CD4-positive, alpha-beta T cell (primary cell): ENCODE measurements at regions not wholly inside any gene's neighbourhood (a gene's known extent, or its start where the extent isn't known, plus 50 kb on each side); places are given as distances from the start of the nearest gene placed in this dataset.

Experiments
- ATAC-seq: fragments of 200-7000 bp; cut with Tn5 transposase; one replicate; pipeline ENCODE4 v1.10.0; 2022; ENCODE audit warnings: mild to moderate bottlenecking; ENCODE audit not compliant: poor library complexity
- CTCF ChIA-PET: fragments of 350-600 bp; sonication (Branson Sonifier 250); formaldehyde crosslinking; loops from one replicate; lab custom pipeline; 2021; ENCODE audit warnings: antibody characterized with exemption, inconsistent platforms; lab: Charles Lee
- POLR2A ChIA-PET: fragments of 350-600 bp; sonication (Branson Sonifier 250); formaldehyde crosslinking; loops from one replicate; lab custom pipeline; 2021; ENCODE audit warnings: antibody characterized with exemption, inconsistent platforms; lab: Charles Lee
- DNase-seq, 14 experiments: peaks; one replicate each; pipeline ENCODE4 v3.0.0-alpha.2; 2013 to 2020; ENCODE audit warnings: mixed read lengths in 2 of 14
- H3K27ac ChIP-seq, 2 donors: one replicate each; pipeline versions ENCODE4 v1.5.1 to v1.7.0; 2013; ENCODE audit warnings: low read length in 2 of 2, low read depth in 1 of 2, mild to moderate bottlenecking in 1 of 2
- H3K27me3 ChIP-seq, 2 experiments: 1 replicate in 1 of 2; 2 replicates in 1 of 2; pipeline versions ENCODE4 v1.6.1 to v1.7.0; 2013; ENCODE audit warnings: low read length in 2 of 2, control low read depth in 1 of 2, mild to moderate bottlenecking in 1 of 2, moderate library complexity in 1 of 2; ENCODE audit not compliant: insufficient read depth in 2 of 2, control insufficient read depth in 1 of 2
- H3K36me3 ChIP-seq: one replicate; pipeline ENCODE4 v1.6.1; 2013; ENCODE audit warnings: low read length, control low read depth; ENCODE audit not compliant: insufficient read depth
- H3K4me1 ChIP-seq: one replicate; pipeline ENCODE4 v1.6.1; 2013; ENCODE audit warnings: low read length, control low read depth; ENCODE audit not compliant: insufficient read depth
- H3K4me3 ChIP-seq: one replicate; pipeline ENCODE4 v1.5.1; 2013; ENCODE audit warnings: mild to moderate bottlenecking, low read length, moderate library complexity
- H3K9me3 ChIP-seq, 2 experiments: 1 replicate in 1 of 2; 2 replicates in 1 of 2; pipeline versions ENCODE4 v1.6.1 to v1.7.0; 2013; ENCODE audit warnings: low read length in 2 of 2, mild to moderate bottlenecking in 2 of 2, control low read depth in 1 of 2, moderate library complexity in 1 of 2; ENCODE audit not compliant: control insufficient read depth in 1 of 2, insufficient read depth in 1 of 2
- H3K27ac Mint-ChIP-seq: one replicate; pipeline ENCODE4 v1.8.0; 2020; ENCODE audit warnings: mixed read lengths
- H3K27me3 Mint-ChIP-seq: one replicate; pipeline ENCODE4 v1.8.0; 2021; ENCODE audit warnings: mixed read lengths
- H3K36me3 Mint-ChIP-seq: one replicate; pipeline ENCODE4 v1.8.0; 2021; ENCODE audit warnings: low read depth, mixed read lengths
- H3K4me1 Mint-ChIP-seq: one replicate; pipeline ENCODE4 v1.8.0; 2021; ENCODE audit warnings: low read depth, mixed read lengths
- H3K4me3 Mint-ChIP-seq: one replicate; pipeline ENCODE4 v1.8.0; 2020; ENCODE audit warnings: mild to moderate bottlenecking, mixed read lengths
- H3K9me3 Mint-ChIP-seq: one replicate; pipeline ENCODE4 v1.8.0; 2020; ENCODE audit warnings: mixed read lengths
- intact Hi-C, 2 experiments: fragments of 100-400 bp; cut with DNase I in 1 of 2; cut with micrococcal nuclease in 1 of 2; formaldehyde crosslinking; loops; one replicate each; pipeline versions ENCODE4 v1.15.1 to v1.9.0; 2023 to 2025; cut with DNase I, micrococcal nuclease
- TF ChIP-seq, protein P1 (sequence below): fragments of 200-600 bp; IDR thresholded peaks from one replicate; pipeline ENCODE4 v1.8.0; 2022; ENCODE audit warnings: antibody characterized with exemption, mild to moderate bottlenecking

DNA sequence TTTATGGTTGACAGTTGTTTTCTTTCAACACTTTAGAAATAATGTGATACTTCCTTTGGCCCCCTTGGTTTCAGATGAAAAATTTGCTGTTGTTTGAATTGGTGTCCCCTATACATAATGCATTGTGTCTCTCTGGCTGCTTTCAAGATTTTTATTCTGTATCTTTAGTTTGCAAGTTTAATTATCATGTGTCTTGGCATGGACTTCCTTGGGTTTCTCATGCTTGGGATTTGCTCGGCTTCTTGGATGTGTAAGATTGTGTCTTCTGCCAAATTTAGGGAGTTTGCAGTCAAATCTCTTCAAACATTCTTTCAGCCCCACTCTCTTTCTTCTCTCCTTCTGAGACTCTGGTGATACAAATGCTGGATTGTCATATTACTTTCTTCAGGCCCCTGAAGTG lies 53.4 kb upstream of the PTPRG start:
- intact Hi-C loops = no loop called here
- no peaks in the 10 kb centered on the region for H3K4me1 ChIP-seq
- DNase-seq (no peak), ATAC-seq (no peak)
- no peak overlapping the region for H3K4me3 ChIP-seq
- H3K27me3 Mint-ChIP-seq = peaks cover 13% of the 10 kb centered on the region
- TF ChIP-seq, protein P1, sequence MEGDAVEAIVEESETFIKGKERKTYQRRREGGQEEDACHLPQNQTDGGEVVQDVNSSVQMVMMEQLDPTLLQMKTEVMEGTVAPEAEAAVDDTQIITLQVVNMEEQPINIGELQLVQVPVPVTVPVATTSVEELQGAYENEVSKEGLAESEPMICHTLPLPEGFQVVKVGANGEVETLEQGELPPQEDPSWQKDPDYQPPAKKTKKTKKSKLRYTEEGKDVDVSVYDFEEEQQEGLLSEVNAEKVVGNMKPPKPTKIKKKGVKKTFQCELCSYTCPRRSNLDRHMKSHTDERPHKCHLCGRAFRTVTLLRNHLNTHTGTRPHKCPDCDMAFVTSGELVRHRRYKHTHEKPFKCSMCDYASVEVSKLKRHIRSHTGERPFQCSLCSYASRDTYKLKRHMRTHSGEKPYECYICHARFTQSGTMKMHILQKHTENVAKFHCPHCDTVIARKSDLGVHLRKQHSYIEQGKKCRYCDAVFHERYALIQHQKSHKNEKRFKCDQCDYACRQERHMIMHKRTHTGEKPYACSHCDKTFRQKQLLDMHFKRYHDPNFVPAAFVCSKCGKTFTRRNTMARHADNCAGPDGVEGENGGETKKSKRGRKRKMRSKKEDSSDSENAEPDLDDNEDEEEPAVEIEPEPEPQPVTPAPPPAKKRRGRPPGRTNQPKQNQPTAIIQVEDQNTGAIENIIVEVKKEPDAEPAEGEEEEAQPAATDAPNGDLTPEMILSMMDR = no peak
- no peaks in the 10 kb centered on the region for H3K27me3 ChIP-seq
- ChIA-PET POLR2A (no interaction called here), CTCF (no interaction called here)
- peaks cover 7% of the 10 kb centered on the region for H3K9me3 Mint-ChIP-seq
- no peak overlapping the region for H3K27ac Mint-ChIP-seq
- no peaks in the 10 kb centered on the region for H3K4me1 Mint-ChIP-seq
- H3K36me3 Mint-ChIP-seq = no peaks in the 10 kb centered on the region
- no peak overlapping the region for H3K27ac ChIP-seq
- no peaks in the 10 kb centered on the region for H3K36me3 ChIP-seq
- peaks cover 0 to 12% of the 10 kb centered on the region in 2 experiments for H3K9me3 ChIP-seq
- no peak overlapping the region for H3K4me3 Mint-ChIP-seq
